ENCODE measurements at regions not wholly inside any gene's neighbourhood (a gene's known extent, or its start where the extent isn't known, plus 50 kb on each side); places are given as distances from the start of the nearest gene placed in this dataset.

- no peak for TF ChIP-seq CTCF (IDR thresholded peaks at IDR 0.05; ENCODE audit: insufficient read depth, low read length, poor library complexity, severe bottlenecking)
- no peak for TF ChIP-seq EZH2phosphoT487 (conservative IDR thresholded peaks at IDR 0.05; ENCODE audit: low read length)
These were observed 60.1 kb upstream of the MED9 start for GRCh38 chr17:17416400-17417360.

Data from SU-DHL-6 (cell line).